ENCODE measurements at regions not wholly inside any gene's neighbourhood (a gene's known extent, or its start where the extent isn't known, plus 50 kb on each side); places are given as distances from the start of the nearest gene placed in this dataset.

GRCh38 chr13:100899720-100900316 is 225.2 kb upstream of the TMTC4 start:
- H3K14ac ChIP-seq (ENCODE audit: insufficient read length), result no peak overlapping the region
- no peak overlapping the region for H3K23ac ChIP-seq (ENCODE audit: insufficient read length)
- H3K4ac ChIP-seq (replicated peaks; ENCODE audit: insufficient read length, low read depth, low read length), result no peak overlapping the region
- H3K27me3 ChIP-seq (replicated peaks in 1 of 4; ENCODE audit: control insufficient read depth in 3 of 4, extremely low read depth in 1 of 4, insufficient read depth in 3 of 4, low read length in 3 of 4), result no peaks in the 10 kb centered on the region
- no peaks in the 10 kb centered on the region for H4K20me1 ChIP-seq (replicated peaks in 1 of 2; ENCODE audit: control insufficient read depth in 1 of 2, insufficient read depth in 2 of 2, low read length in 2 of 2)
- no peaks in the 10 kb centered on the region for H3K36me3 ChIP-seq (ENCODE audit: control insufficient read depth in 2 of 4, insufficient read depth in 4 of 4, low read length in 3 of 4)
- no peak overlapping the region for H3K18ac ChIP-seq (ENCODE audit: extremely low read depth, low read length)
- no peak overlapping the region for H4K5ac ChIP-seq (ENCODE audit: insufficient read length, low read depth, low read length)
- H2AK5ac ChIP-seq (ENCODE audit: low read depth, low read length), result no peak overlapping the region
- no peak overlapping the region for H3K9ac ChIP-seq (replicated peaks in 1 of 4; ENCODE audit: extremely low read depth in 1 of 4, low read depth in 3 of 4, low read length in 3 of 4)
- no peak overlapping the region for H2BK15ac ChIP-seq (ENCODE audit: low read length)
- CTCF ChIA-PET (ENCODE audit: partially characterized antibody), result no interaction called here
- 94% methylated on average over 5 of the region's 5 CpGs; no CpG with 5 or more reads in 1 of the 2 experiments for WGBS, 2 experiments (ENCODE audit: extremely low coverage in 1 of 2, insufficient coverage in 1 of 2, insufficient read length in 1 of 2, insufficient replicate concordance in 2 of 2, low coverage in 1 of 2, low lambda C conversion rate in 2 of 2, missing lambda C conversion rate in 1 of 2)
- H3K4me3 ChIP-seq (ENCODE audit: extremely low read depth in 1 of 4, insufficient read depth in 2 of 4, low read depth in 3 of 4, low read length in 4 of 4), result no peak overlapping the region
- H3K9me3 ChIP-seq (ENCODE audit: insufficient read depth in 2 of 2, low read depth in 1 of 2, low read length in 1 of 2), result no peaks in the 10 kb centered on the region
- H3K79me1 ChIP-seq (ENCODE audit: low read depth, low read length), result no peaks in the 10 kb centered on the region
- no peak overlapping the region for H4K91ac ChIP-seq (replicated peaks; ENCODE audit: insufficient read length, low read length)
- no peaks in the 10 kb centered on the region; the same call in 1 of the 2 replicates for H3K23me2 ChIP-seq (ENCODE audit: low read depth, low read length)
- H2BK120ac ChIP-seq (replicated peaks; ENCODE audit: low read depth, low read length), result no peak overlapping the region
- no peak overlapping the region for H2BK20ac ChIP-seq (ENCODE audit: low read length)
- H3K4me2 ChIP-seq (ENCODE audit: insufficient read depth in 1 of 2, low read depth in 2 of 2, low read length in 2 of 2), result no peak overlapping the region
- no peak overlapping the region for H2AFZ ChIP-seq (ENCODE audit: low read length)
- no peak overlapping the region for H3K27ac ChIP-seq (ENCODE audit: low read depth, low read length)
- DNase-seq (ENCODE audit: low read depth in 1 of 2, low spot score in 2 of 2) (no peak), FAIRE-seq (no peak)
- no peak overlapping the region for H2BK5ac ChIP-seq (ENCODE audit: low read depth, low read length)
- no peaks in the 10 kb centered on the region for H3K4me1 ChIP-seq (replicated peaks in 1 of 4; ENCODE audit: control insufficient read depth in 3 of 4, insufficient read depth in 4 of 4, low read length in 3 of 4)
- no peak overlapping the region for H4K8ac ChIP-seq (ENCODE audit: extremely low read depth, insufficient read depth, low read length)
- no peaks in the 10 kb centered on the region for H3K79me2 ChIP-seq (ENCODE audit: control insufficient read depth in 1 of 2, insufficient read depth in 2 of 2, low read length in 2 of 2)
- no peak overlapping the region for H2BK12ac ChIP-seq (ENCODE audit: low read depth, low read length)
- H3K56ac ChIP-seq (replicated peaks; ENCODE audit: insufficient read length, low read depth, low read length), result no peak overlapping the region
- POLR2A ChIA-PET (ENCODE audit: partially characterized antibody), result no interaction called here
- no peak for TF ChIP-seq SUZ12 (IDR thresholded peaks at IDR 0.05; ENCODE audit: low read length)
- no peak for TF ChIP-seq JUND (IDR thresholded peaks at IDR 0.05; ENCODE audit: low read length)
- TF ChIP-seq CTBP2 (IDR thresholded peaks at IDR 0.05; ENCODE audit: borderline replicate concordance, insufficient read depth, insufficient read length, low read length), result no peak
- TF ChIP-seq EP300 (IDR thresholded peaks at IDR 0.05; ENCODE audit: borderline replicate concordance in 1 of 2, low read depth in 2 of 2, low read length in 2 of 2), result no peak
- no peak for TF ChIP-seq PHF8 (conservative IDR thresholded peaks at IDR 0.05; ENCODE audit: low read depth, low read length)
- no peak for TF ChIP-seq NANOG (IDR thresholded peaks at IDR 0.05; ENCODE audit: insufficient read depth, low read depth, low read length, poor library complexity, severe bottlenecking)
- no peak for TF ChIP-seq KDM1A (IDR thresholded peaks at IDR 0.05; ENCODE audit: borderline replicate concordance, low read length)
- no peak for TF ChIP-seq ASH2L (IDR thresholded peaks at IDR 0.05; ENCODE audit: low read length)
- TF ChIP-seq RNF2 (IDR thresholded peaks at IDR 0.05; ENCODE audit: borderline replicate concordance, low read depth, low read length, missing control alignments, poor library complexity, severe bottlenecking), result no peak
- no peak for TF ChIP-seq CBX5 (IDR thresholded peaks at IDR 0.05; ENCODE audit: low read depth, low read length)
- TF ChIP-seq RBBP5 (IDR thresholded peaks at IDR 0.05; ENCODE audit: borderline replicate concordance, low read depth, low read length), result no peak
- TF ChIP-seq KDM4A (IDR thresholded peaks at IDR 0.05; ENCODE audit: low read depth, low read length, severe bottlenecking), result no peak
- no peak for TF ChIP-seq CHD1 (IDR thresholded peaks at IDR 0.05; ENCODE audit: low read depth, low read length)
